Hepatocyte (in vitro differentiated cells): ENCODE measurements at regions not wholly inside any gene's neighbourhood (a gene's known extent, or its start where the extent isn't known, plus 50 kb on each side); places are given as distances from the start of the nearest gene placed in this dataset.

Experiments
- DNase-seq: peaks from one replicate; pipeline ENCODE4 v3.0.0-alpha.2; 2016; ENCODE audit warnings: low spot score
- H2AFZ ChIP-seq: fragments of 200-600 bp; sonication (generic); 2 replicates; pipeline ENCODE4 v1.6.0; 2016; ENCODE audit warnings: antibody characterized with exemption, mild to moderate bottlenecking
- H3K27ac ChIP-seq: fragments of 200-600 bp; sonication (generic); 2 replicates; pipeline ENCODE4 v1.5.1; 2016; ENCODE audit warnings: mild to moderate bottlenecking
- H3K27me3 ChIP-seq: fragments of 200-600 bp; sonication (generic); 2 replicates; pipeline ENCODE4 v1.6.1; 2016
- H3K36me3 ChIP-seq: fragments of 200-600 bp; sonication (generic); replicated peaks from 2 replicates; pipeline ENCODE4 v1.5.1; 2016; ENCODE audit warnings: low read depth; ENCODE audit not compliant: insufficient read depth
- H3K4me1 ChIP-seq: fragments of 200-600 bp; sonication (generic); 2 replicates; pipeline ENCODE4 v1.5.1; 2016; ENCODE audit warnings: mild to moderate bottlenecking, moderate library complexity; ENCODE audit not compliant: insufficient read depth
- H3K4me2 ChIP-seq: fragments of 200-600 bp; sonication (generic); 2 replicates; pipeline ENCODE4 v1.6.0; 2016
- H3K4me3 ChIP-seq: fragments of 200-600 bp; sonication (generic); 2 replicates; pipeline ENCODE4 v1.5.1; 2016; ENCODE audit warnings: mild to moderate bottlenecking
- H3K79me2 ChIP-seq: fragments of 200-600 bp; sonication (generic); 2 replicates; pipeline ENCODE4 v1.6.0; 2017; ENCODE audit warnings: mild to moderate bottlenecking
- H3K9me2 ChIP-seq: fragments of 200-600 bp; sonication (generic); replicated peaks from 2 replicates; pipeline ENCODE4 v1.6.0; 2017; ENCODE audit warnings: mild to moderate bottlenecking; ENCODE audit not compliant: insufficient read depth
- H3K9me3 ChIP-seq: fragments of 200-600 bp; sonication (generic); 2 replicates; pipeline ENCODE4 v1.5.1; 2016; ENCODE audit warnings: low read depth, mild to moderate bottlenecking
- H4K20me1 ChIP-seq: fragments of 200-600 bp; sonication (generic); 2 replicates; pipeline ENCODE4 v1.6.0; 2016; ENCODE audit warnings: mild to moderate bottlenecking; ENCODE audit not compliant: insufficient read depth, poor library complexity, severe bottlenecking
- EZH2 ChIP-seq: fragments of 200-600 bp; sonication (generic); IDR thresholded peaks from 2 replicates; pipeline ENCODE4 v1.6.1; 2016; ENCODE audit warnings: antibody characterized with exemption, mild to moderate bottlenecking, borderline replicate concordance
- EZH2phosphoT487 ChIP-seq: fragments of 200-600 bp; sonication (generic); IDR thresholded peaks from one replicate; pipeline ENCODE4 v1.6.1; 2018; ENCODE audit warnings: antibody characterized with exemption, mild to moderate bottlenecking, low read depth, moderate library complexity; ENCODE audit not compliant: unreplicated experiment, severe bottlenecking
- WGBS: methylation state at CpG from one replicate; pipeline ENCODE4 v1.1.6; 2016; ENCODE audit warnings: low lambda C conversion rate; ENCODE audit errors: missing lambda C conversion rate; 5-methylcytosine and 5-hydroxymethylcytosine counted together
- TF ChIP-seq, protein P1 (sequence below): fragments of 200-600 bp; sonication (generic); IDR thresholded peaks from 2 replicates; pipeline ENCODE4 v1.5.1; 2016; ENCODE audit warnings: antibody characterized with exemption, mild to moderate bottlenecking; ENCODE audit not compliant: poor library complexity

- no peaks in the 10 kb centered on the region for H3K36me3 ChIP-seq
- peak overlapping the region; percentile 75 for H3K4me2 ChIP-seq
- WGBS, result 66% methylated on average over 14 of the region's 14 CpGs
- no peaks in the 10 kb centered on the region for H3K9me3 ChIP-seq
- no peaks in the 10 kb centered on the region for H4K20me1 ChIP-seq
- no peak overlapping the region for H2AFZ ChIP-seq
- TF ChIP-seq, protein P1, sequence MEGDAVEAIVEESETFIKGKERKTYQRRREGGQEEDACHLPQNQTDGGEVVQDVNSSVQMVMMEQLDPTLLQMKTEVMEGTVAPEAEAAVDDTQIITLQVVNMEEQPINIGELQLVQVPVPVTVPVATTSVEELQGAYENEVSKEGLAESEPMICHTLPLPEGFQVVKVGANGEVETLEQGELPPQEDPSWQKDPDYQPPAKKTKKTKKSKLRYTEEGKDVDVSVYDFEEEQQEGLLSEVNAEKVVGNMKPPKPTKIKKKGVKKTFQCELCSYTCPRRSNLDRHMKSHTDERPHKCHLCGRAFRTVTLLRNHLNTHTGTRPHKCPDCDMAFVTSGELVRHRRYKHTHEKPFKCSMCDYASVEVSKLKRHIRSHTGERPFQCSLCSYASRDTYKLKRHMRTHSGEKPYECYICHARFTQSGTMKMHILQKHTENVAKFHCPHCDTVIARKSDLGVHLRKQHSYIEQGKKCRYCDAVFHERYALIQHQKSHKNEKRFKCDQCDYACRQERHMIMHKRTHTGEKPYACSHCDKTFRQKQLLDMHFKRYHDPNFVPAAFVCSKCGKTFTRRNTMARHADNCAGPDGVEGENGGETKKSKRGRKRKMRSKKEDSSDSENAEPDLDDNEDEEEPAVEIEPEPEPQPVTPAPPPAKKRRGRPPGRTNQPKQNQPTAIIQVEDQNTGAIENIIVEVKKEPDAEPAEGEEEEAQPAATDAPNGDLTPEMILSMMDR, result no peak
- TF ChIP-seq EZH2phosphoT487, result no peak
- TF ChIP-seq EZH2, result no peak
- peak overlapping the region; percentile 99 for H3K27ac ChIP-seq
- H3K79me2 ChIP-seq, result peaks cover 74% of the 10 kb centered on the region
- no peak overlapping the region for H3K4me3 ChIP-seq
- DNase-seq, result no peak
- H3K4me1 ChIP-seq, result peaks cover 77% of the 10 kb centered on the region
- no peaks in the 10 kb centered on the region for H3K27me3 ChIP-seq
- H3K9me2 ChIP-seq, result no peaks in the 10 kb centered on the region
Observed at GRCh38 chr17:77318491-77319210, 177.9 kb downstream of the SEC14L1 start.

DNA sequence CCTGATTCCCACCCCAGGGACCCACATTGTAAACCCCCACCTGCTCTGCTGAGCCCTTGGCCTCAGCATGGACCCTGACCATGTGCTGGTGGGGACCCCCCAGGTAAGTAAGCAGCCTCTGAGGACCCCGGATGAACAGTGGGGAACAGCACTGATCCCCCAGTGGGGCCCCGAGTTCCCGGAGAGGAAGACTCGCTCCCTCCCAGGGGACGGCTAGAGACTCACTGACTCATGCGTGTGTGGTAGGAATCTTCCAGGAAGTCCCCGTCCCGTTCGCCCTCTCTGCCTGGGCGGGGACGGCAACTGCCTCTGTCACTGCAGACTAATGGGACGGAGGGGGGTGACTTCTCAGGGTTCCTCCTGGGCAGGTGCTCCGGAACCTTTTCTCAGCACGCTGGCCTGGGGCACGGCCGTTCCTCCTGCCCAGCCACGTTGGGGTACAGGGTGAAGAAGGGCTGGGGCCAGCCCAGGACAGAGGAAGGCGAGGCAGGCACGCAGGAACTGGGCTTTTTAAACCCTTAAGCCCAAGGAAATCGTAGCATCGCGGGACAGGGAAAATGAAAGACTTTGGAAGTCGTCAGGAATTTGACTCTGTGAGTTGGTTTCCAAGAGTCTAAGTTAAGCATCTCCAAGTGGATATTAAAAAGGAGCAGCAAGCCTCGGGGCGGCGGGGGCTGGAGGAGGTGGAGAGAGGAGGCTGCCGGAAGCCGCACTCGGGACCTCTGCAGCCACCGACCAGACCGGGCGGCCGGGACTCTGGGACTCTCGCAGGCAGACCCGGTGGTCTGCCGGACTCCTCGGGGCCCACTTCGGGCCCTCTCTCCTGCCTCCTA lies 178.7 kb downstream of the SEC14L1 start:
- WGBS, result 47% methylated on average over 38 of the region's 38 CpGs
- Histone ChIP-seq H3K27me3 (no peaks in the 10 kb centered on the region), H3K4me1 (peaks cover 79% of the 10 kb centered on the region), H3K36me3 (no peaks in the 10 kb centered on the region), H3K9me3 (no peaks in the 10 kb centered on the region), H4K20me1 (no peaks in the 10 kb centered on the region), H2AFZ (no peak overlapping the region), H3K4me2 (peak overlapping the region; percentile 75), H3K9me2 (no peaks in the 10 kb centered on the region), H3K27ac (peak overlapping the region; percentile 99), H3K4me3 (peak overlapping the region; percentile 20), H3K79me2 (peaks cover 75% of the 10 kb centered on the region)
- DNase-seq, result peak; percentile 94
- TF ChIP-seq EZH2 (no peak), EZH2phosphoT487 (no peak)
- TF ChIP-seq, protein P1, result no peak

DNA sequence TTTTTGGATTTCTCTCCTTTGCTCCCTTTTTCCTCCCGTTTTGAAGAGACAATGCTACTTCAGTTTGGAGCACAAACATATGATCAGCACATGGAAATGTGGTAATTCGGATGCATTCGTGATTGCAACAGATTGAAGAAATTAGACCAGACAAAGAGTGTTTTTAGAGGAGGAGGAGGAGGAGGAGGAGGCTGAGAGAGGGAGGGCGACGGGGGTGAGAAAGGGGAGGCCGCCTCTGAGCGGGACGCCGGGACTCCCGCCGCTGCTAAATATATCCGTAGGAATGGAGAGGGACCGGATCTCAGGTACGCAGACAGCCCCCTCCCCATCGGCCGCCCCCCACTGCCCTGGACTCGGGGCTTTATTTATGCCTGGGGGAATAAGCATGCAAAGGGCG lies 179.3 kb downstream of the SEC14L1 start:
- peak overlapping the region; percentile 75 for H3K4me2 ChIP-seq

More for the DNA sequence above, 179.3 kb downstream of the SEC14L1 start:
- Histone ChIP-seq H3K36me3 (no peaks in the 10 kb centered on the region), H4K20me1 (no peaks in the 10 kb centered on the region), H3K4me3 (peak overlapping the region; percentile 20), H3K27ac (peak overlapping the region; percentile 99), H3K4me1 (peaks cover 76% of the 10 kb centered on the region), H2AFZ (no peak overlapping the region), H3K9me2 (no peaks in the 10 kb centered on the region), H3K9me3 (no peaks in the 10 kb centered on the region), H3K79me2 (peaks cover 71% of the 10 kb centered on the region), H3K27me3 (no peaks in the 10 kb centered on the region)
- DNase-seq, result no peak
- TF ChIP-seq EZH2 (no peak), EZH2phosphoT487 (no peak)
- TF ChIP-seq, protein P1, result no peak
- 74% methylated on average over 18 of the region's 18 CpGs for WGBS
